ENCODE measurements at regions not wholly inside any gene's neighbourhood (a gene's known extent, or its start where the extent isn't known, plus 50 kb on each side); places are given as distances from the start of the nearest gene placed in this dataset.

- BruUV-seq (replicated peaks) = no TSS peak
Observed at GRCh38 chr16:88283596-88283995, 99.2 kb upstream of the ZNF469 start.

More at GRCh38 chr16:88283596-88283995, 99.2 kb upstream of the ZNF469 start:
- no peak overlapping the region for H3K27ac ChIP-seq (ENCODE audit: extremely low read depth, low read depth, low read length)
- no peaks in the 10 kb centered on the region for H3K79me2 ChIP-seq (ENCODE audit: control insufficient read depth, insufficient read depth, low read length)
- no peak overlapping the region for H2AFZ ChIP-seq (ENCODE audit: low read depth, low read length)
- TF ChIP-seq GTF2A2 (tag; IDR thresholded peaks at IDR 0.05) = no peak
- no peak for TF ChIP-seq E2F1 (CRISPR knock-in tag; IDR thresholded peaks at IDR 0.05)
- TF ChIP-seq ZNF408 (CRISPR knock-in tag; IDR thresholded peaks at IDR 0.05; ENCODE audit: low read depth) = no peak
- TF ChIP-seq, protein P1, sequence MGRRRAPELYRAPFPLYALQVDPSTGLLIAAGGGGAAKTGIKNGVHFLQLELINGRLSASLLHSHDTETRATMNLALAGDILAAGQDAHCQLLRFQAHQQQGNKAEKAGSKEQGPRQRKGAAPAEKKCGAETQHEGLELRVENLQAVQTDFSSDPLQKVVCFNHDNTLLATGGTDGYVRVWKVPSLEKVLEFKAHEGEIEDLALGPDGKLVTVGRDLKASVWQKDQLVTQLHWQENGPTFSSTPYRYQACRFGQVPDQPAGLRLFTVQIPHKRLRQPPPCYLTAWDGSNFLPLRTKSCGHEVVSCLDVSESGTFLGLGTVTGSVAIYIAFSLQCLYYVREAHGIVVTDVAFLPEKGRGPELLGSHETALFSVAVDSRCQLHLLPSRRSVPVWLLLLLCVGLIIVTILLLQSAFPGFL (CRISPR knock-in tag; IDR thresholded peaks at IDR 0.05) = no peak
- TF ChIP-seq LEF1 (IDR thresholded peaks at IDR 0.05) = no peak
- no peak for TF ChIP-seq RBM14 (IDR thresholded peaks at IDR 0.05; ENCODE audit: borderline replicate concordance, insufficient read depth, low read depth, low read length)
- TF ChIP-seq C11orf30 (IDR thresholded peaks at IDR 0.05; ENCODE audit: low read depth) = no peak
- TF ChIP-seq TCFL5 (CRISPR knock-in tag; conservative IDR thresholded peaks at IDR 0.05) = no peak
- TF ChIP-seq NONO (IDR thresholded peaks at IDR 0.05; ENCODE audit: low read depth in 2 of 2, low read length in 1 of 2) = no peak
- TF ChIP-seq MYBL2 (IDR thresholded peaks at IDR 0.05; ENCODE audit: low read depth) = no peak
- TF ChIP-seq MYBL2 (CRISPR knock-in tag; IDR thresholded peaks at IDR 0.05; ENCODE audit: borderline replicate concordance) = no peak
- TF ChIP-seq JUN (IDR thresholded peaks at IDR 0.05; ENCODE audit: borderline replicate concordance, low read depth, low read length) = no peak
- TF ChIP-seq JUN (CRISPR knock-in tag; IDR thresholded peaks at IDR 0.05; ENCODE audit: borderline replicate concordance) = no peak
- FAIRE-seq = no peak
- no peaks in the 10 kb centered on the region for H4K20me1 ChIP-seq (replicated peaks; ENCODE audit: control insufficient read depth, insufficient read depth, low read length)
- peaks cover 14 to 21% of the 10 kb centered on the region in 2 experiments; a peak in 4 of 5 replicates for H3K4me1 ChIP-seq (replicated peaks in 1 of 2; ENCODE audit: control insufficient read depth in 2 of 2, insufficient read depth in 2 of 2, low read length in 2 of 2)
- H3K4me3 ChIP-seq = no peak overlapping the region
- 77% methylated on average over 10 of the region's 13 CpGs for WGBS (ENCODE audit: insufficient coverage, low coverage, missing lambda C conversion rate)
- in situ Hi-C loops (cut with MboI) (no loop called here), intact Hi-C loops (cut with micrococcal nuclease) (loop anchor here (10.0 kb wide), 2 partner anchors 91 to 121 kb away; no protein-coding TSS in a partner anchor)
- no peak overlapping the region for H3K9ac ChIP-seq (ENCODE audit: insufficient read depth in 1 of 2, low read depth in 2 of 2, low read length in 2 of 2)
- ATAC-seq = no peak
- POLR2A ChIA-PET = no interaction called here
- no peaks in the 10 kb centered on the region for H3K9me1 ChIP-seq (ENCODE audit: control insufficient read depth, insufficient read depth, low read length)
- CTCF ChIA-PET (ENCODE audit: low intra/inter-chr PET ratio) = no interaction called here
- H3K4me2 ChIP-seq (ENCODE audit: insufficient read depth, low read length) = no peak overlapping the region
- peaks cover 0 to 15% of the 10 kb centered on the region in 2 experiments; a peak in 2 of 5 replicates for H3K27me3 ChIP-seq (ENCODE audit: control insufficient read depth in 2 of 2, insufficient read depth in 2 of 2, low read length in 2 of 2)
- no peaks in the 10 kb centered on the region for H3K36me3 ChIP-seq (ENCODE audit: control insufficient read depth, insufficient read depth, low read length)
- no peaks in the 10 kb centered on the region; the same call in 1 of the 2 replicates for H3K9me3 ChIP-seq (replicated peaks; ENCODE audit: control insufficient read depth, insufficient read depth, low read depth, low read length)
- DNase-seq (ENCODE audit: extremely low read depth in 1 of 4, low spot score in 3 of 4) = no peak

All from K562 (cell line).